ENCODE measurements at regions not wholly inside any gene's neighbourhood (a gene's known extent, or its start where the extent isn't known, plus 50 kb on each side); places are given as distances from the start of the nearest gene placed in this dataset.
"Not testable (repeated sequence)": the region's sequence is repeated elsewhere in the genome, so short reads cannot be mapped to it uniquely, and the experiment has no call there.

- ATAC-seq = no peak
- intact Hi-C loops (cut with DNase I) = no loop called here
- no peak for DNase-seq (ENCODE audit: missing footprints)
Measured at GRCh38 chr11:116356451-116356850, 416.3 kb downstream of the BUD13 start.

- no peak for DNase-seq (ENCODE audit: missing footprints)
- intact Hi-C loops (cut with DNase I) = no loop called here
- ATAC-seq = no peak
Measured at GRCh38 chr11:116355104-116355503, 417.7 kb downstream of the BUD13 start.

GRCh38 chr11:116353589-116353988, 419.2 kb downstream of the BUD13 start:
- DNase-seq (ENCODE audit: missing footprints) (no peak), ATAC-seq (no peak)
- intact Hi-C loops (cut with DNase I) = no loop called here

- DNase-seq (ENCODE audit: missing footprints) (no peak), ATAC-seq (no peak)
- intact Hi-C loops (cut with DNase I) = no loop called here
Measured at GRCh38 chr11:116352881-116353280, 419.9 kb downstream of the BUD13 start.

GRCh38 chr11:116348226-116348625, 424.6 kb downstream of the BUD13 start:
- peak; percentile 79 for ATAC-seq
- intact Hi-C loops (cut with DNase I) = no loop called here
- DNase-seq (ENCODE audit: missing footprints) = no peak

GRCh38 chr11:116345575-116345974, 427.2 kb downstream of the BUD13 start:
- ATAC-seq = no peak
- intact Hi-C loops (cut with DNase I) = no loop called here
- DNase-seq (ENCODE audit: missing footprints) = no peak

GRCh38 chr11:116344601-116345000, 428.2 kb downstream of the BUD13 start:
- DNase-seq (ENCODE audit: missing footprints) (no peak), ATAC-seq (no peak)
- intact Hi-C loops (cut with DNase I) = no loop called here

GRCh38 chr11:116343270-116343669, 429.5 kb downstream of the BUD13 start:
- DNase-seq (ENCODE audit: missing footprints) = no peak
- no peak for ATAC-seq
- intact Hi-C loops (cut with DNase I) = no loop called here

GRCh38 chr11:116342148-116342547, 430.6 kb downstream of the BUD13 start:
- DNase-seq (ENCODE audit: missing footprints) (no peak), ATAC-seq (no peak)
- intact Hi-C loops (cut with DNase I) = no loop called here

- DNase-seq (ENCODE audit: missing footprints) = no peak
- no peak for ATAC-seq
- intact Hi-C loops (cut with DNase I) = no loop called here
Measured at GRCh38 chr11:116339306-116340098, 433.3 kb downstream of the BUD13 start.

- ATAC-seq; DNase-seq (ENCODE audit: missing footprints); intact Hi-C loops (cut with DNase I): not testable (repeated sequence)
Measured at GRCh38 chr11:116338500-116338899, 434.3 kb downstream of the BUD13 start.

GRCh38 chr11:116336540-116336939, 436.2 kb downstream of the BUD13 start:
- DNase-seq (ENCODE audit: missing footprints) = no peak
- intact Hi-C loops (cut with DNase I) = no loop called here
- no peak for ATAC-seq

GRCh38 chr11:116335891-116336290, 436.9 kb downstream of the BUD13 start:
- intact Hi-C loops (cut with DNase I) = no loop called here
- ATAC-seq (no peak), DNase-seq (ENCODE audit: missing footprints) (no peak)

GRCh38 chr11:116335078-116335477, 437.7 kb downstream of the BUD13 start:
- intact Hi-C loops (cut with DNase I) = no loop called here
- DNase-seq (ENCODE audit: missing footprints) (no peak), ATAC-seq (no peak)

- DNase-seq (ENCODE audit: missing footprints) (no peak), ATAC-seq (no peak)
- intact Hi-C loops (cut with DNase I) = no loop called here
Measured at GRCh38 chr11:116334596-116334995, 438.2 kb downstream of the BUD13 start.

GRCh38 chr11:116333001-116333535, 439.7 kb downstream of the BUD13 start:
- no peak for ATAC-seq
- no peak for DNase-seq (ENCODE audit: missing footprints)
- intact Hi-C loops (cut with DNase I) = no loop called here

GRCh38 chr11:116332391-116332790, 440.4 kb downstream of the BUD13 start:
- intact Hi-C loops (cut with DNase I) = no loop called here
- no peak for DNase-seq (ENCODE audit: missing footprints)
- ATAC-seq = no peak

GRCh38 chr11:116331381-116331780, 441.4 kb downstream of the BUD13 start:
- DNase-seq (ENCODE audit: missing footprints) (no peak), ATAC-seq (no peak)
- intact Hi-C loops (cut with DNase I) = no loop called here

- intact Hi-C loops (cut with DNase I) = no loop called here
- no peak for DNase-seq (ENCODE audit: missing footprints)
- ATAC-seq = peak; percentile 62
Measured at GRCh38 chr11:116330439-116331185, 442.2 kb downstream of the BUD13 start.
